ENCODE measurements at regions not wholly inside any gene's neighbourhood (a gene's known extent, or its start where the extent isn't known, plus 50 kb on each side); places are given as distances from the start of the nearest gene placed in this dataset.

GRCh38 chr20:52845044-52845443, 127.1 kb upstream of the TSHZ2 start:
- Histone ChIP-seq H3K4me3 (no peak overlapping the region), H3K36me3 (no peaks in the 10 kb centered on the region), H3K4me1 (replicated peaks) (no peaks in the 10 kb centered on the region), H3K27me3 (replicated peaks; ENCODE audit: insufficient read depth) (no peaks in the 10 kb centered on the region), H3K9me3 (no peaks in the 10 kb centered on the region), H3K27ac (no peak overlapping the region)
- no peak for DNase-seq (ENCODE audit: low spot score)
- intact Hi-C loops (cut with DNase I), result no loop called here
- TF ChIP-seq POLR2AphosphoS5 (IDR thresholded peaks at IDR 0.05) (no peak), POLR2A (IDR thresholded peaks at IDR 0.05) (no peak), CTCF (IDR thresholded peaks at IDR 0.05) (no peak)

GRCh38 chr20:52843425-52843824, 128.7 kb upstream of the TSHZ2 start:
- Histone ChIP-seq H3K27me3 (replicated peaks; ENCODE audit: insufficient read depth) (no peaks in the 10 kb centered on the region), H3K4me1 (replicated peaks) (no peaks in the 10 kb centered on the region), H3K4me3 (no peak overlapping the region), H3K9me3 (no peaks in the 10 kb centered on the region), H3K36me3 (no peaks in the 10 kb centered on the region), H3K27ac (no peak overlapping the region)
- no peak for TF ChIP-seq POLR2AphosphoS5 (IDR thresholded peaks at IDR 0.05)
- no peak for TF ChIP-seq CTCF (IDR thresholded peaks at IDR 0.05)
- no peak for TF ChIP-seq POLR2A (IDR thresholded peaks at IDR 0.05)
- no peak for DNase-seq (ENCODE audit: low spot score)
- intact Hi-C loops (cut with DNase I), result no loop called here
- WGBS, result 85% methylated on average over 5 of the region's 5 CpGs

GRCh38 chr20:52841003-52841402, 131.2 kb upstream of the TSHZ2 start:
- H3K4me3 ChIP-seq, result no peak overlapping the region
- no peaks in the 10 kb centered on the region for H3K36me3 ChIP-seq
- intact Hi-C loops (cut with DNase I), result no loop called here
- no peak for DNase-seq (ENCODE audit: low spot score)
- no peaks in the 10 kb centered on the region for H3K9me3 ChIP-seq
- TF ChIP-seq POLR2AphosphoS5 (IDR thresholded peaks at IDR 0.05) (no peak), CTCF (IDR thresholded peaks at IDR 0.05) (no peak), POLR2A (IDR thresholded peaks at IDR 0.05) (no peak)
- H3K4me1 ChIP-seq (replicated peaks), result no peaks in the 10 kb centered on the region
- no peak overlapping the region for H3K27ac ChIP-seq
- WGBS, result 83% methylated on average over 3 of the region's 3 CpGs
- no peaks in the 10 kb centered on the region for H3K27me3 ChIP-seq (replicated peaks; ENCODE audit: insufficient read depth)

- WGBS, result 97% methylated on average over 4 of the region's 4 CpGs
- DNase-seq (ENCODE audit: low spot score), result no peak
- Histone ChIP-seq H3K27ac (no peak overlapping the region), H3K36me3 (no peaks in the 10 kb centered on the region), H3K9me3 (no peaks in the 10 kb centered on the region), H3K4me1 (replicated peaks) (no peaks in the 10 kb centered on the region), H3K27me3 (replicated peaks; ENCODE audit: insufficient read depth) (no peaks in the 10 kb centered on the region), H3K4me3 (no peak overlapping the region)
- TF ChIP-seq POLR2A (IDR thresholded peaks at IDR 0.05) (no peak), POLR2AphosphoS5 (IDR thresholded peaks at IDR 0.05) (no peak), CTCF (IDR thresholded peaks at IDR 0.05) (no peak)
- intact Hi-C loops (cut with DNase I), result no loop called here
Measured at GRCh38 chr20:52840041-52840440, 132.1 kb upstream of the TSHZ2 start.

- Histone ChIP-seq H3K4me1 (replicated peaks) (no peaks in the 10 kb centered on the region), H3K27me3 (replicated peaks; ENCODE audit: insufficient read depth) (no peaks in the 10 kb centered on the region), H3K27ac (no peak overlapping the region), H3K9me3 (no peaks in the 10 kb centered on the region), H3K36me3 (no peaks in the 10 kb centered on the region), H3K4me3 (no peak overlapping the region)
- no peak for DNase-seq (ENCODE audit: low spot score)
- intact Hi-C loops (cut with DNase I), result no loop called here
- WGBS, result 60% methylated on average over 2 of the region's 2 CpGs
- no peak for TF ChIP-seq CTCF (IDR thresholded peaks at IDR 0.05)
- TF ChIP-seq POLR2AphosphoS5 (IDR thresholded peaks at IDR 0.05), result no peak
- TF ChIP-seq POLR2A (IDR thresholded peaks at IDR 0.05), result no peak
Measured at GRCh38 chr20:52838510-52839241, 133.5 kb upstream of the TSHZ2 start.

Measured in prostate gland (tissue), 2 donors.